NCI-H526 (cell line): ENCODE measurements at regions not wholly inside any gene's neighbourhood (a gene's known extent, or its start where the extent isn't known, plus 50 kb on each side); places are given as distances from the start of the nearest gene placed in this dataset.
"Not testable (repeated sequence)": the region's sequence is repeated elsewhere in the genome, so short reads cannot be mapped to it uniquely, and the experiment has no call there.

Experiments
- DNase-seq, 2 experiments: peaks; one replicate each; lab custom pipeline; 2025; lab: John Stamatoyannopoulos, UW

GRCh38 chr10:59037506-59037905 lies 138.9 kb upstream of the PHYHIPL start:
- DNase-seq: no peak

GRCh38 chr10:59043358-59043757 lies 133.1 kb upstream of the PHYHIPL start:
- DNase-seq: not testable (repeated sequence)

- no peak for DNase-seq
Observed at GRCh38 chr10:59047180-59047579, 129.3 kb upstream of the PHYHIPL start.

DNA sequence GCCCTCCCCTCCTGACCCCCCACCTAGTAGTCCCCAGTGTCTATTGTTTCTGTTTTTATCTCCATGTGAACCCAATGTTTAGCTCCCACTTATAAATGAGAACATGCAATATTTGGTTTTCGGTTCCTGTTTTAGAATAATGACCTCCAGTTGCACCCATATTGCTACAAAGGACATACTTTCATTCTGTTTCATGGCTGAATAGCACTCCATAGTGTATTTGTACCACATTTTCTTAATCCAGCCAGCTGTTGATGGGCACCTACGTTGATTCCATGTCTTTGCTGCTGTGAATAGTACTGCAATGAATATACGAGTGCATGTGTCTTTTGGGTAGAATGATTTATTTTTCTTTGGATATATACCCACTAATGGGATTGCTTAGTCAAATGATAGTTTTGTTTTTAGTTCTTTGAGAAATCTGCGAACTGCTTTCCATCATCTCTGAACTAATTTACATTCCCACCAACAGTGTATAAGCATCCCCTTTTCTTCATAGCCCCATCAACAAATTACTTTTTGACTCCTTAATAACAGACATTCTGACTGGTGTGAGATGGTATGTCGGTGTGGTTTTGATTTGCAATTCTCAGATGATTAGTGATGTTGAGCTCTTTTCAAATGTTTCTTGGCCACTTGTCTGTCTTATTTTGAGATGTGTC lies 128.4 kb upstream of the PHYHIPL start:
- no peak for DNase-seq

DNA sequence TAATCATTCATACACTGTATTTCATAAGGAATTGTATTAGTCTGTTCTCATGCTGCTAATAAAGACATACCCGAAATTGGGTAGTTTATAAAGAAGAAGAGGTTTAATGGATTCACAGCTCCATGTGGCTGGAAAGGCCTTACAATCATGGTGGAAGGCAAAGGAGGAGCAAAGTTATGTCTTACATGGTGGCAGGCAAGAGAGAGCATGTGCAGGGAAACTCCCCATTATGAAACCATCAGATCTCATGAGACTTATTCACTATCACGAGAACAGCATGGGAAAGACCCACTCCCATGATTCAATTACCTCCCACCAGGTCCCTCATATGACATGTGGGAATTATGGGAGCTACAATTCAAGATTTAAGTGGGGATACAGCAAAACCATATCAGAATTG lies 122.9 kb upstream of the PHYHIPL start:
- DNase-seq: not testable (repeated sequence)

GRCh38 chr10:59055045-59055444 lies 121.4 kb upstream of the PHYHIPL start:
- no peak for DNase-seq

DNA sequence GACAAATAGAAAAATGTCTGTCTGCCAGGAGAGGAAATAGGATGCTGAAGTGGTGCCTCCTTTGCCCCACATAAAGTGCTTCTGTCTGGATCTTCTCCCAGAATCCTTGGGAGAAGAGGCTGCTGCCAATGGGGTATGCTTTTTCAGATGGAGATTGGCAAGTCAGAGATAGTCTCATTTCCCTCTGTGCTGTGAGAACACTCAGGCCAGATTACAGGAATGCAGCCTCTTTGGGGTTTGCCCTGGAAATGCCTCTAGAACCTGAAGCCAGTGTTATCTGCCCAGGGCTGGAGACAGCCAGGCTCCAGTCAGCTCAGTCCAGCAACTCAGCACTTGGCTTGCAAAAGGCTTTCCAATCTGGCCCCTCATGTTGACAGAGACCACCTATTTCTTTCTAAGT lies 119.1 kb upstream of the PHYHIPL start:
- DNase-seq: no peak

DNA sequence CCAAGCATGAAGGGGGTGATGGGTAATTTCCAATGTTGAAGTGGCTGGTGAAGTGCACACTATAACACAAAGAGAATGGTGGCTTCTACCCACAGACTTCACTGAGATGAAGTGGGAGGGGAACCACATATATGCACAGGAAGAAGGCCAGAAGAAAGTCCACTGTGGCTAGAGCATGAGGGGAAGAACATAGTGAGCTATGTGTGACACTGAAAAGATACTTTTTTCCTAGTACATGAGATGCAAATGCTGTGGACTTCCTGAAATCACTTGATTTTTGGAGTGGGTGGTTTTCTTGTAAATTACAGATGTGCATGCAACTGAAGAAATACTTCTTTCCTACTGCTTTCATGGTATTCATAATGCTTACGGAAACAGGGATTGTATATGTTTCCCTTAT lies 115.6 kb upstream of the PHYHIPL start:
- DNase-seq: no peak

DNA sequence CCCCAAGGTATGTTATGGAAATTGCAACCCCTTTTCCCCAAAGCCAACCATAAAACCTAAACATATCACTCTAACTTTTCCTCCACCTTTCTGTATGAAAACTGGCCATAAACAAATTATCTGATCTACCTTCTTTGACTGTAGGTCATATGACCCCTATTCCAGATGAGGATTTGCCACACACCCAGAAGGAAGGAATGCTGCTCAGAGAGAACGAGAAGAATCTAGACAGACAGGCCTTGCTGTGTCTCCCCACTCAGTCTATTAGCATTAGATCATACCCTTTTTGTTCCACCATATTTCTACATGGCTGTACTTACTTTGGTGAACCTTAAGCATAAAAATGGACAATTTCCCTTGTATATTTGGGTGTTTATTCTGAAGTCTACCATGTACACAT lies 113.0 kb upstream of the PHYHIPL start:
- no peak for DNase-seq

GRCh38 chr10:59064080-59064692 lies 112.3 kb upstream of the PHYHIPL start:
- no peak for DNase-seq

- no peak for DNase-seq
Observed at GRCh38 chr10:59064759-59065539, 111.5 kb upstream of the PHYHIPL start.

GRCh38 chr10:59068581-59069191 lies 107.8 kb upstream of the PHYHIPL start:
- no peak for DNase-seq

GRCh38 chr10:59072038-59072437 lies 104.4 kb upstream of the PHYHIPL start:
- no peak for DNase-seq

DNA sequence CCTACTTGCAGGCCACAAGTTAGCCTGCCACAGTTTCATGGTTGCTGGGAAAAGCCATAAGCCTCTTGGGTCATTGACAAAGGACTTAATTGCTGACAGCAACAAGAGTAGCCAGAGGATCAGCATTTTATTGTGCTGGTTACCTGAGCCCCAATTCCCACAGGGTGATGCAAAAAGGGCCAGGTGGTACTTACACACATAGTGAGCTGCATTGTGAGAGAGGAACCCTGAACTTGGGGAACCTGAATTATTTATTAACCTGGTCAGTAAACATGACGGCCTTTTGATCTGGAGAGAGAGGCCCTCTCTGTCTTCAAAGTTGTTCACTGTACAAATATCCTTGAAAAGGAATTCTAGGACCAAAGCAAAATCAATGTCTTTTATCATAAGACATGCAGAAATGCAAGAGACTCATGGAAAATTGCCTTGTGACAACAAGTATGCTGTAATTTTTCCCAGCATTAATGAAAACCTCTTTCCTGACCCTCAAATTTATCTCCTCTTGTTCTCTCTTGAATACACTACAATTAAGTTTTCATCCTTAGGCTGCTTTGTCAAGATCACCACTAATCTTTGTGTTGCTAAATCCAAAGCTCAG lies 102.9 kb upstream of the PHYHIPL start:
- DNase-seq: peak in 1 of 2 experiments; percentile 3

DNA sequence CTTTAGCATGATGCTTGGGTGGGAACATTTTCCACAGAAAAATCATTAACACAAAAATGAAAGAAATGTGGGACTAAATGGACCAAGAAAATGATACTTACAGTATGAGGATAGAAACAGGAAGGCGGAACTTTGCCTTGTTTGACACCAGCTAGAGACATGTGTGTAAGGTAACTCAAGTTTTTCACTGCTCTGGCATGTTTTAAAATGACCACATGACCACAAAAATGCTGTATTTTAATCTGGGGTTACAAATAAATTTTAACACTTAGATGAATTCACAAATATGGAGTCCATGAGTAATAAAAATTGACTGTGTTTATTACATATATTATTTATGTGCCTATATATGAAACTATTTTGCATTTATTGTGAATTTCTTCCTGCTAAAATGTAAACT lies 100.9 kb upstream of the PHYHIPL start:
- DNase-seq: no peak

GRCh38 chr10:59077855-59078254 lies 98.6 kb upstream of the PHYHIPL start:
- no peak for DNase-seq

- DNase-seq: no peak
Observed at GRCh38 chr10:59078978-59079377, 97.5 kb upstream of the PHYHIPL start.

DNA sequence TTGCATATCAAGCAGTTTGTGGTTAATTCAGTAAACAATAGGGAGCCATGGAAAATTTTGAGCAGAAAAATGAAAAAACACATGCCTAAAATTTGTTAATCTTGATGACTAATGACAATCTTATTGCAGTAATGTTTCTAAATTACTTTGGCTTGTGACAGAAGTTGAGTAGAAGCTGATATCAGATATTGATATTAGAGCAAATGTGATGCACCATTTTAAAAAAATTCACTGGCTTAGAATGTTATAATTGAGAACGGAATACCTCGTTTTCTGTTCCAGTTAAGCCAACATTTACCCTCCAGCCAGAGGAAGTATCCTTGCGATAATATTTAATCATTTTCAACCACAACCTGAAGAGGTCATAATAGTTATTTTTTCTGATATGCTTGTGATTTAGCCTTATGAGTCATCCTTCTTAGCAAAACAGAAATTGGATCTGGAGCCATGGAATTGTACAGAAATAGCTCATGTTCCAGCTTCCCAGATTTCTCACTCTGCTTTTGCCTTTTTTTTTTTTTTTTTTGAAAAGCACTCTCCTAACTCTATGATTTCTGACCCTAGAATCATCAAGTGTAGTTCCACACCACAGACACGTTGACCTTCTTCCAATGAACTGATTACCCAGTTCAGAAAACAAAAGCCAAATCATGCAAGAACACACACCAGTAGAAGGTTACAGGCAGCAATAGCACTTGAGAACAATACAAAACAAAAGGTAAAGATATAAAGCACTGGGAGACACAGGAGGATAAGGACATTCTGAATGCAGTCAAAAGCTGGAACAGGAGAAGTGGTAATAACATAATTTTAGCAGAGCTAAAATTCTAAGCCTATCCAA lies 96.8 kb upstream of the PHYHIPL start:
- DNase-seq: no peak

DNA sequence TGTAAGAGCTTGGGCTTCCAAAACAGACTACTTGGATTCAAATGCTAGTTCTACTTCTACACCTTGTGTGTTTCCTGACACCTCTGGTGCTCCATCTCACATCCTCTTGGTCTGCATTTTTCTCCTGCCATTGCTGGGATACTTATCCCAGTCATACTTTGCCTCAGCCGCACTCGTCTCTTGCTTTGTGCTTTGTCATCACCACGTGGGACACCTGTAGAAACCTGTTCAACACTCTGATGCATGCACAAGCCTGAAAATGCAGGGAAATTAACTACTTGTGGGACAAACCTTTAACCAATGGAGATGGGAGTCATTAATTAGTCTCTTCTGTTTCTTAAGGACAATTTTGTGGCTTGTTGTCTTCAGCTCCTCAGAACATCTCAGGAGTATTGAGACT lies 94.2 kb upstream of the PHYHIPL start:
- DNase-seq: no peak

- no peak for DNase-seq
Observed at GRCh38 chr10:59085054-59085453, 91.4 kb upstream of the PHYHIPL start.

DNA sequence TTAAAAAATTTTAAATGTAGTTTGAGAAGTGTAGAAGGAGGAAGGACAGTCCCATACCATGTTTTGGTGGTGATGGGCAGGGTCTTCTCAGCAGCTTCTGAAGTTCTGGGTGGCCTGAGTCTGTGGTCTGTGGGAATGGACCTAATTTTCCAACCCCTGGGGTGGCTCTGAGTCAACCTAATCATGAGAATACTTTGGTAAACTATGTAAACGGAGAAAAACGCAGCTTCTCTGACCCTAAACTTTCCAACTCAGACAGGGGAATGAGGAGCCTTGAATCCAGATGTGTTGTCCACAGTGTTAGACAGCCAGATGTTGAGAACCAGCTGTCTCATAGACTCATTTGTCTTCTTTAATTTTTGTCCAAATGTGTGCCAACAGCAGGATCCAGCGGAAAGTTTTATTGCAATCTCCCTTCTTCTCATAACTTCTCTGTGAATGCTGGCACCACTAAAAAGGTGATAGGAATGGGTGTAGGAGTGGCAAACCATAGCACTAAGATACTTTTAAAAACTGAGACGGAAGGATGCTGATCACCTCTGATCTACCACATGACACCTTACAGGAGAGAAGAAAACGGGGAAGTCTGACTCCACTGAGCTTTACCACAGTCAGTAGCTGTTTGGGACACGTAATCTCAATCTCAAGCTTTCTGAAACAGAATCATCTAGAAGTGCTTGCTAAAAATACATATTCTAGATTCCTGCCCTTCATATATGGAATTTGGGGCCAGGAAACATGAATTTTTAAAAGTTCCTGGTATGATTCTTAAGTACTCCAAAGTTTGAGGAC lies 90.5 kb upstream of the PHYHIPL start:
- DNase-seq: no peak
